ENCODE measurements at regions not wholly inside any gene's neighbourhood (a gene's known extent, or its start where the extent isn't known, plus 50 kb on each side); places are given as distances from the start of the nearest gene placed in this dataset.
"Not testable (repeated sequence)": the region's sequence is repeated elsewhere in the genome, so short reads cannot be mapped to it uniquely, and the experiment has no call there.

GRCh38 chr1:102163799-102164198 lies 167.1 kb upstream of the OLFM3 start:
- no peak for DNase-seq (ENCODE audit: insufficient read length)

GRCh38 chr1:102151242-102151641 lies 154.5 kb upstream of the OLFM3 start:
- TF ChIP-seq TAF1 (IDR thresholded peaks at IDR 0.05; ENCODE audit: borderline replicate concordance, low read depth, low read length): no peak
- no peak for TF ChIP-seq POLR2AphosphoS5 (IDR thresholded peaks at IDR 0.05; ENCODE audit: low read depth, low read length)
- no peak for TF ChIP-seq POLR2A (IDR thresholded peaks at IDR 0.05; ENCODE audit: low read depth, low read length)
- DNase-seq (ENCODE audit: insufficient read length): no peak
- no peak for FAIRE-seq

More at GRCh38 chr1:102163799-102164198, 167.1 kb upstream of the OLFM3 start:
- no peak for FAIRE-seq
- TF ChIP-seq POLR2A (IDR thresholded peaks at IDR 0.05; ENCODE audit: low read depth, low read length) (no peak), POLR2AphosphoS5 (IDR thresholded peaks at IDR 0.05; ENCODE audit: low read depth, low read length) (no peak), TAF1 (IDR thresholded peaks at IDR 0.05; ENCODE audit: borderline replicate concordance, low read depth, low read length) (no peak)

- FAIRE-seq (no peak), DNase-seq (ENCODE audit: insufficient read length) (no peak)
- TF ChIP-seq POLR2A (IDR thresholded peaks at IDR 0.05; ENCODE audit: low read depth, low read length): no peak
These were observed 124.2 kb upstream of the OLFM3 start for GRCh38 chr1:102120910-102121309.

DNA sequence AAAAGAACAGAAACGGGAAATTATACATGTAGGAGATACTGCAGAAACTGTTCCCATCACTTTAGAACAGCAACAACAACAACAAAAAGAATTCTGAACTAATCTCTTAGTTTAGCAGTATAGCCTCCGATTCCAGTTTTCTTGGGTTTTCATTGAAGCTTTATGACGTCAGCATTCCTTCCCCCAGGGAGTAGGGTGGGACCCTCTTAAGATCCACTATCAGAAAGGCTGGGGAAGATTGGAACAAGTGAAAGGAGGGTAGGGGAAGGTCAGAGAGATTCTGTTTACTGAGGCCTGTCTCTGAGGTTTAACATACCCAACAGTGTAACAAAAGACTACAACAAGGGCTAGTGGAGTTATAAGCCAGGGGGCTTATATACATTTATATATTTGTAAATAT lies 121.4 kb upstream of the OLFM3 start:
- DNase-seq (ENCODE audit: insufficient read length) (no peak), FAIRE-seq (no peak)
- no peak for TF ChIP-seq POLR2AphosphoS5 (IDR thresholded peaks at IDR 0.05; ENCODE audit: low read depth, low read length)
- no peak for TF ChIP-seq POLR2A (IDR thresholded peaks at IDR 0.05; ENCODE audit: low read depth, low read length)
- no peak for TF ChIP-seq TAF1 (IDR thresholded peaks at IDR 0.05; ENCODE audit: borderline replicate concordance, low read depth, low read length)

DNA sequence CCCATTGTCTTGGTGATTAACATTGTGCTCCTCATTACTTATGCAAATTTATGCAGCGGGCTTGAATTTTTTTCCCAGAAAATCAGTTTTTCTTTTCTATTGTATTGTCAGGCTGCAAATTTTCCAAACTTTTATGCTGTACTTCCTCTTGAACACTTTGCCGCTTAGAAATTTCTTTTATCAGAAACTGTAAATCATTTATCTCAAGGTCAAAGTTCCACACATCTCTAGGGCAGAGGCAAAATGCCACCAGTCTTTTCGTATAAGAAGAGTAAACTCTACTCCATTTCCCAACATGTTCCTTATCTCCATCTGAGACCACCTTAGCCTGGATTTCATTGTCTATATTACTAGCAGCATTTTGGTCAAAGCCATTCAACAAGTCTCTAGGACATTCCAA lies 113.9 kb upstream of the OLFM3 start:
- FAIRE-seq (no peak), DNase-seq (ENCODE audit: insufficient read length) (no peak)
- TF ChIP-seq POLR2AphosphoS5 (IDR thresholded peaks at IDR 0.05; ENCODE audit: low read depth, low read length) (no peak), POLR2A (IDR thresholded peaks at IDR 0.05; ENCODE audit: low read depth, low read length) (no peak), TAF1 (IDR thresholded peaks at IDR 0.05; ENCODE audit: borderline replicate concordance, low read depth, low read length) (no peak)

- not testable (repeated sequence) for DNase-seq (ENCODE audit: insufficient read length); FAIRE-seq
These were observed 112.8 kb upstream of the OLFM3 start for GRCh38 chr1:102109493-102109892.

- no peak for TF ChIP-seq POLR2AphosphoS5 (IDR thresholded peaks at IDR 0.05; ENCODE audit: low read depth, low read length)
- TF ChIP-seq POLR2A (IDR thresholded peaks at IDR 0.05; ENCODE audit: low read depth, low read length): no peak
- TF ChIP-seq TAF1 (IDR thresholded peaks at IDR 0.05; ENCODE audit: borderline replicate concordance, low read depth, low read length): no peak
- no peak for FAIRE-seq
- DNase-seq (ENCODE audit: insufficient read length): no peak
These were observed 110.7 kb upstream of the OLFM3 start for GRCh38 chr1:102107441-102107840.

GRCh38 chr1:102105931-102106550 lies 109.3 kb upstream of the OLFM3 start:
- no peak for FAIRE-seq

DNA sequence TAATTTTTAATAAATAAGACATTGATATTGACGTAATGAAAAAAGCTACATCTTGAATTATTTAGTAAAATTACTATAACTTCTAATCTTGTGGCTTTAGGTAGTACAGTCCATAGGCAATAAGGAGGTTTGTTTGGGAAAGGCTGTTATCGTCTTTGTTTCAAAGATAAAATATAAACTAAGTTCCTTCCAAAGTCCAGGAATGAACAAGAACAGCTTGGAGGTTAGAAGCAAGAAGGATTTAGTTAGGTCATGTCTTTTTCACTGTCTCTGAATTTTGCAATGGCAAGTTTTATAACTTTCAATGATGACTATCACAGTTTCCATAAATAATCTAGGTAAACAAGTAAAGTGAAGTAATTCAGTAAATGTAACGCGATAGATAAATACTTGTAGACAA lies 106.9 kb upstream of the OLFM3 start:
- TF ChIP-seq POLR2A (IDR thresholded peaks at IDR 0.05; ENCODE audit: low read depth, low read length) (no peak), POLR2AphosphoS5 (IDR thresholded peaks at IDR 0.05; ENCODE audit: low read depth, low read length) (no peak), TAF1 (IDR thresholded peaks at IDR 0.05; ENCODE audit: borderline replicate concordance, low read depth, low read length) (no peak)
- DNase-seq (ENCODE audit: insufficient read length) (no peak), FAIRE-seq (no peak)

More at GRCh38 chr1:102105931-102106550, 109.3 kb upstream of the OLFM3 start:
- DNase-seq (ENCODE audit: insufficient read length): no peak
- TF ChIP-seq POLR2A (IDR thresholded peaks at IDR 0.05; ENCODE audit: low read depth, low read length) (no peak), TAF1 (IDR thresholded peaks at IDR 0.05; ENCODE audit: borderline replicate concordance, low read depth, low read length) (no peak), POLR2AphosphoS5 (IDR thresholded peaks at IDR 0.05; ENCODE audit: low read depth, low read length) (no peak)

DNA sequence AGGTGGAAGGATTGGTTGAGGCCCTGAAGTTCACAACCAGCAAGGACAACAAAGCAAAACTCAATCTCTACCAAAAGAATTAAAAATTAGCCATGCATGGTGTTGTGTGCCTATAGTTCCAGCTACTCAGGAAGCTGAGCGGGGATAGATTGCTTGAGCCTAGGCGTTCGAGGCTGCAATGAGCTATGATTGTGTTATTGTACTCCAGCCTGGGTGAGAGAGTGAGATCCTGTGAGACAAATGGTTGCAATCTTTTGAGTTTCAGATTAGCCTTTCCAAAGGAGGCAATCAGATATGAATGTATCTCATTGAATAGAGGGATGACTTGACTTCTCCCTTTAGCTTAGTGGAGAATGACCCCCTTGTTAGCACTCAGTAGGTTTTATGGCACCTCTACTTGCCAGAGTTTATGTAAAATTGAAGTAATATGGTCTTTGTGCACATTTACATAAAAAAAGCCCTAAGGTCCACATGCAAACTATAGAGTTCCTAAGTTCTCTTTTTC lies 105.6 kb upstream of the OLFM3 start:
- TF ChIP-seq TAF1 (IDR thresholded peaks at IDR 0.05; ENCODE audit: borderline replicate concordance, low read depth, low read length) (no peak), POLR2A (IDR thresholded peaks at IDR 0.05; ENCODE audit: low read depth, low read length) (no peak), POLR2AphosphoS5 (IDR thresholded peaks at IDR 0.05; ENCODE audit: low read depth, low read length) (no peak)
- DNase-seq (ENCODE audit: insufficient read length) (no peak), FAIRE-seq (no peak)

- no peak for DNase-seq (ENCODE audit: insufficient read length)
- TF ChIP-seq TAF1 (IDR thresholded peaks at IDR 0.05; ENCODE audit: borderline replicate concordance, low read depth, low read length) (no peak), POLR2AphosphoS5 (IDR thresholded peaks at IDR 0.05; ENCODE audit: low read depth, low read length) (no peak), POLR2A (IDR thresholded peaks at IDR 0.05; ENCODE audit: low read depth, low read length) (no peak)
- FAIRE-seq: no peak
These were observed 103.9 kb upstream of the OLFM3 start for GRCh38 chr1:102100666-102101065.

DNA sequence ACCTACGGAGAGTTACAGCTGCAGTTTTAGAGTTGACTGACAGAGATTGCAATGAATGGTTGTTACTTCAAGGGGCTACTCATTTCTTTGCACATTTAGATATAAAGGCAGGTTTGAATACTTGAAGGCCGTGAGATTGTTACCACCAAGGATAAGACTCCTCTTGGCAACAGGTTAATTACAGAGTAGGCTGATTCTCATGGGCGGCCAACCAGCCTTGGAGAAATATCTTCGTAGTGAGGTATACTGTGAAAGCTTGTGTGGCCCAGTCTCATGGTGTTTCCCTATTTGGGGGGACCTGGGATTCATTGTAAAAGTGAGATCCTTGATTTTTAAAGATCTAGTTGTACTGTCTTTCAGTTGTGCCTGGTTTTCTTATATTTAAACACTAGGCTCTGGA lies 103.2 kb upstream of the OLFM3 start:
- DNase-seq (ENCODE audit: insufficient read length) (no peak), FAIRE-seq (no peak)
- TF ChIP-seq POLR2AphosphoS5 (IDR thresholded peaks at IDR 0.05; ENCODE audit: low read depth, low read length) (no peak), POLR2A (IDR thresholded peaks at IDR 0.05; ENCODE audit: low read depth, low read length) (no peak), TAF1 (IDR thresholded peaks at IDR 0.05; ENCODE audit: borderline replicate concordance, low read depth, low read length) (no peak)

DNA sequence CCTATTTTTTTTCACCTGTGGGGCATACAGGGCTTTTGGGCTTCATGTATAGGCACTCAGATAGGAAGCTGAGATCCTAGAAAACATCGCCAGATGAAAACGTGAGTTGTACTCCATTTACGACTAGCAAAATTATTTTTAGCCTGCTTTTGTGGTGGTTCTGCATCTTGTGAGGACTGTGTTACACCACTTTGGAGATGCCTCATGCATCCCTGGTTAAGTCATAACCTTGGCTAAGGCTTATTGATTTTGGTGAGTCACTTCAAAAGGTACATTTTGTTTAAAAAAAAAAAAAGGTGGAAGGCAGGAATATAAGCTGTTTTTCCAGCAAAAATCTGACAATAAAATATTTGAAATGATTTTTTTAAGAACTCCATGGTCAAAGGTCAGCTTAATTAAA lies 101.8 kb upstream of the OLFM3 start:
- TF ChIP-seq POLR2AphosphoS5 (IDR thresholded peaks at IDR 0.05; ENCODE audit: low read depth, low read length) (no peak), POLR2A (IDR thresholded peaks at IDR 0.05; ENCODE audit: low read depth, low read length) (no peak), TAF1 (IDR thresholded peaks at IDR 0.05; ENCODE audit: borderline replicate concordance, low read depth, low read length) (no peak)
- DNase-seq (ENCODE audit: insufficient read length): no peak
- no peak for FAIRE-seq
